Endothelial cell of umbilical vein (primary cell): ENCODE measurements at regions not wholly inside any gene's neighbourhood (a gene's known extent, or its start where the extent isn't known, plus 50 kb on each side); places are given as distances from the start of the nearest gene placed in this dataset.

Experiments
- EZH2 ChIP-seq: IDR thresholded peaks from 2 replicates; pipeline ENCODE4 v1.6.1; 2012; ENCODE audit warnings: borderline replicate concordance, low read depth, mild to moderate bottlenecking, moderate library complexity, low read length, inconsistent platforms; ENCODE audit not compliant: severe bottlenecking
- FOS ChIP-seq: IDR thresholded peaks from 2 replicates; pipeline ENCODE4 v1.6.1; 2011; ENCODE audit warnings: mild to moderate bottlenecking, low read length, moderate library complexity, borderline replicate concordance; ENCODE audit not compliant: insufficient read depth
- GATA2 ChIP-seq: IDR thresholded peaks from 2 replicates; pipeline ENCODE4 v1.7.0; 2011; ENCODE audit warnings: low read depth, mild to moderate bottlenecking, moderate library complexity, mixed read lengths, low read length; ENCODE audit not compliant: insufficient read length, insufficient read depth
- MAX ChIP-seq: IDR thresholded peaks from 2 replicates; pipeline ENCODE4 v1.6.1; 2011; ENCODE audit not compliant: insufficient read depth, insufficient read length
- POLR2A ChIP-seq: IDR thresholded peaks from 2 replicates; pipeline ENCODE4 v1.6.1; 2012; ENCODE audit warnings: low read depth, mild to moderate bottlenecking, control low read depth, low read length
- POLR2AphosphoS5 ChIP-seq: IDR thresholded peaks from 2 replicates; pipeline ENCODE4 v1.6.1; 2012; ENCODE audit warnings: low read depth, mild to moderate bottlenecking, control low read depth, low read length, moderate library complexity; ENCODE audit not compliant: insufficient read depth
- TF ChIP-seq, protein P1 (sequence below), 2 donors: IDR thresholded peaks; 1 replicate in 1 of 2; 2 replicates in 1 of 2; pipeline ENCODE4 v1.5.1; 2011; ENCODE audit warnings: low read length in 2 of 2, mild to moderate bottlenecking in 2 of 2, moderate library complexity in 2 of 2, control low read depth in 1 of 2, inconsistent platforms in 1 of 2, low read depth in 1 of 2; ENCODE audit not compliant: insufficient read depth in 1 of 2; ENCODE audit errors: extremely low read depth in 1 of 2

DNA sequence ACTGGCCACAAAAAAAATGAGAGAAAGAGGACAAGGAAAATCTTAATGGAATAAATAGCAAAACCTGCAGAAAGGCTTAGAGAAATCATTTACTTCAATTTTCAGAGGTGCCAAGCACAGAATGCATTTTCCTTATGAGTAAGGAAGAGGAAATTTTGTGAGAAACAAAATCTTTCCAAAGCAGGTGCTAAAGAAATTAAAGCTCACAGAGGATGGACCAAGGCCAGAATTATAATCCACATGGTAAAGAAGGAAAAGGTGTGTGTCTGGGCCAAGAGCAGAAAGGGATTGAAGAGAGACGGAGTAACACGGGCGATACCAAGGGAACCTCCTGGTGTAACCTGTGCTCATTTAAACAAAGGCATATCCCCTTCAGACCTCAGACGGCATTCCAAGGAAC is 340.0 kb upstream of the NFIA start:
- TF ChIP-seq FOS (no peak), EZH2 (no peak), POLR2A (no peak), POLR2AphosphoS5 (no peak), GATA2 (no peak), MAX (no peak)
- TF ChIP-seq, protein P1, sequence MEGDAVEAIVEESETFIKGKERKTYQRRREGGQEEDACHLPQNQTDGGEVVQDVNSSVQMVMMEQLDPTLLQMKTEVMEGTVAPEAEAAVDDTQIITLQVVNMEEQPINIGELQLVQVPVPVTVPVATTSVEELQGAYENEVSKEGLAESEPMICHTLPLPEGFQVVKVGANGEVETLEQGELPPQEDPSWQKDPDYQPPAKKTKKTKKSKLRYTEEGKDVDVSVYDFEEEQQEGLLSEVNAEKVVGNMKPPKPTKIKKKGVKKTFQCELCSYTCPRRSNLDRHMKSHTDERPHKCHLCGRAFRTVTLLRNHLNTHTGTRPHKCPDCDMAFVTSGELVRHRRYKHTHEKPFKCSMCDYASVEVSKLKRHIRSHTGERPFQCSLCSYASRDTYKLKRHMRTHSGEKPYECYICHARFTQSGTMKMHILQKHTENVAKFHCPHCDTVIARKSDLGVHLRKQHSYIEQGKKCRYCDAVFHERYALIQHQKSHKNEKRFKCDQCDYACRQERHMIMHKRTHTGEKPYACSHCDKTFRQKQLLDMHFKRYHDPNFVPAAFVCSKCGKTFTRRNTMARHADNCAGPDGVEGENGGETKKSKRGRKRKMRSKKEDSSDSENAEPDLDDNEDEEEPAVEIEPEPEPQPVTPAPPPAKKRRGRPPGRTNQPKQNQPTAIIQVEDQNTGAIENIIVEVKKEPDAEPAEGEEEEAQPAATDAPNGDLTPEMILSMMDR (IDR thresholded peaks at IDR 0.05; ENCODE audit: extremely low read depth in 1 of 2, insufficient read depth in 1 of 2, low read depth in 1 of 2, low read length in 2 of 2), result no peak
